ENCODE measurements at regions not wholly inside any gene's neighbourhood (a gene's known extent, or its start where the extent isn't known, plus 50 kb on each side); places are given as distances from the start of the nearest gene placed in this dataset.

DNA sequence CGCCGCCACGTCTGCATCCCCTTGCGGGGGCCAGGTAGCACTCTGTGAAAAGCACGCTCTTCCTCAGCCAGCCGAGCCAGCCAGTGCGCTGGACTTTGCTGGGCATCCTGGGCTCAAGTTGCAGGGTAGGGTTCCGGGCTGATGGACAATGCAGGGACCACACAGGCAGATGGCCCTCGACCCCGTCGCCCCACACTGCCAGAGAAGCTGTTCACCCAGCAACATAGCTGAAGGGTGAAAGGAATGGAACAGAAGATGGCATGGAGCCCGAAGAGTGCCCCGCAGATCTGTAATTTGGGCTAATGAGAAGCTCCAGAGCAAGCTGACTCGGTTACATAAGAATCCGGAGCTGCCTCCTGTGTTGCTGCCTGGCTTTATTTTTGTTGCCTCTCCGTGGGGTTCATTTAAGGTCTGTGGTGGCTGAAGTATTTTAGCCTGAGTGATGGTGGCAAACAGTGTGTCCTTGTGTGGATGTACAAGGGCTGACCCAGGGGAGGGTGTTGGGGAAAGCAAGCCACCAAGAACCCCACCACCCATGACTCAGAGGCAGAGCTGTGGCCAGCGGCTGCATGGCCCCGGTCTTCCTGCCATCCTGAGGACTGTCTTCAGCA lies 105.8 kb downstream of the SOX1 start:
- Histone ChIP-seq H3K27me3 (ENCODE audit: insufficient read depth, low read depth, low read length) (no peaks in the 10 kb centered on the region), H2AFZ (ENCODE audit: low read depth, low read length) (no peak overlapping the region), H3K36me3 (ENCODE audit: insufficient read depth, low read length) (no peaks in the 10 kb centered on the region), H3K4me2 (ENCODE audit: low read length) (no peak overlapping the region), H3K9me2 (ENCODE audit: insufficient read depth, low read length) (no peaks in the 10 kb centered on the region), H3K27ac (ENCODE audit: low read length) (no peak overlapping the region), H3F3A (ENCODE audit: insufficient read depth, low read length, poor library complexity, severe bottlenecking) (no peaks in the 10 kb centered on the region), H4K20me1 (ENCODE audit: insufficient read depth) (no peaks in the 10 kb centered on the region), H3K9ac (ENCODE audit: low read length) (no peak overlapping the region), H3K9me3 (ENCODE audit: low read length) (no peaks in the 10 kb centered on the region), H3K79me2 (replicated peaks; ENCODE audit: insufficient read depth, low read length) (no peaks in the 10 kb centered on the region), H3K4me3 (ENCODE audit: low read length) (no peak overlapping the region)
- TF ChIP-seq EZH2 (IDR thresholded peaks at IDR 0.05; ENCODE audit: borderline replicate concordance, insufficient read depth, low read length, poor library complexity, severe bottlenecking): no peak
- no peak for TF ChIP-seq POLR2AphosphoS5 (IDR thresholded peaks at IDR 0.05)
- no peak for TF ChIP-seq TAF1 (IDR thresholded peaks at IDR 0.05; ENCODE audit: low read depth)
- TF ChIP-seq, protein P1, sequence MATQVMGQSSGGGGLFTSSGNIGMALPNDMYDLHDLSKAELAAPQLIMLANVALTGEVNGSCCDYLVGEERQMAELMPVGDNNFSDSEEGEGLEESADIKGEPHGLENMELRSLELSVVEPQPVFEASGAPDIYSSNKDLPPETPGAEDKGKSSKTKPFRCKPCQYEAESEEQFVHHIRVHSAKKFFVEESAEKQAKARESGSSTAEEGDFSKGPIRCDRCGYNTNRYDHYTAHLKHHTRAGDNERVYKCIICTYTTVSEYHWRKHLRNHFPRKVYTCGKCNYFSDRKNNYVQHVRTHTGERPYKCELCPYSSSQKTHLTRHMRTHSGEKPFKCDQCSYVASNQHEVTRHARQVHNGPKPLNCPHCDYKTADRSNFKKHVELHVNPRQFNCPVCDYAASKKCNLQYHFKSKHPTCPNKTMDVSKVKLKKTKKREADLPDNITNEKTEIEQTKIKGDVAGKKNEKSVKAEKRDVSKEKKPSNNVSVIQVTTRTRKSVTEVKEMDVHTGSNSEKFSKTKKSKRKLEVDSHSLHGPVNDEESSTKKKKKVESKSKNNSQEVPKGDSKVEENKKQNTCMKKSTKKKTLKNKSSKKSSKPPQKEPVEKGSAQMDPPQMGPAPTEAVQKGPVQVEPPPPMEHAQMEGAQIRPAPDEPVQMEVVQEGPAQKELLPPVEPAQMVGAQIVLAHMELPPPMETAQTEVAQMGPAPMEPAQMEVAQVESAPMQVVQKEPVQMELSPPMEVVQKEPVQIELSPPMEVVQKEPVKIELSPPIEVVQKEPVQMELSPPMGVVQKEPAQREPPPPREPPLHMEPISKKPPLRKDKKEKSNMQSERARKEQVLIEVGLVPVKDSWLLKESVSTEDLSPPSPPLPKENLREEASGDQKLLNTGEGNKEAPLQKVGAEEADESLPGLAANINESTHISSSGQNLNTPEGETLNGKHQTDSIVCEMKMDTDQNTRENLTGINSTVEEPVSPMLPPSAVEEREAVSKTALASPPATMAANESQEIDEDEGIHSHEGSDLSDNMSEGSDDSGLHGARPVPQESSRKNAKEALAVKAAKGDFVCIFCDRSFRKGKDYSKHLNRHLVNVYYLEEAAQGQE (IDR thresholded peaks at IDR 0.05; ENCODE audit: borderline replicate concordance): no peak

DNA sequence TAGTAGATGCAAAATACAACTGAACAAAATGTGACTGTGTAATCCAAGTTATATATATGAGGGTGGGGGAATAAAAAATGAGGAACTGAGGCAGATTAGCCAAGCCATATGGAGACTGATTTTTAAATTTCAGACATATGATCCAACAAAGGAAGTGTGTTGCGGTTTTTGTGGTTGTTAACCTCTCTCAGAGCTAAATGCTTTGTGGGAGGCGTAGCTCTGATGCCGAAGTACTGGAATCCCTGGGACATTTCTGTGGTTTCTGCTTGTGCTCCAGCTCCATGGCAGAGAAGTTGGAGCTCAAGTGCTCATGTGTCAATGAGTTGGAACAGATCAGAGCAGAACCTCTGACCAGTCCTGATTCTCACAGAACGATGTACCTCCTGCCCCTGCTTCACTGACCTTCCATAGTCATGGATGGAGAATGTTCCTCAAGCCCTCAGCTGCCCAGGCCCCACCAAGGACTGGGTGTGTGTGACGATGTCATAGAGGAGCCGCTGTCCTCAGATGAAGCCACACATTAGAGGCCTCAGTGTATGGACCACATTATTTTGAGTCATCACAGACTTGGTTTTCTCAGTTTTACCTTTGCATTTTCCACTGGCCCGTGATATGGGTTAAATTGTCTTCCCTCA lies 107.6 kb downstream of the SOX1 start:
- TF ChIP-seq MXI1 (conservative IDR thresholded peaks at IDR 0.05; ENCODE audit: poor library complexity, severe bottlenecking): no peak
- TF ChIP-seq EP300 (conservative IDR thresholded peaks at IDR 0.05; ENCODE audit: poor library complexity, severe bottlenecking): no peak
- no peak for TF ChIP-seq SMC3 (conservative IDR thresholded peaks at IDR 0.05; ENCODE audit: poor library complexity)
- no peak for TF ChIP-seq CTCF (IDR thresholded peaks at IDR 0.05; ENCODE audit: poor library complexity, severe bottlenecking)
- no peak for TF ChIP-seq POLR2AphosphoS5 (IDR thresholded peaks at IDR 0.05)
- TF ChIP-seq EZH2 (IDR thresholded peaks at IDR 0.05; ENCODE audit: borderline replicate concordance, insufficient read depth, low read length, poor library complexity, severe bottlenecking): no peak
- TF ChIP-seq, protein P1 (IDR thresholded peaks at IDR 0.05; ENCODE audit: borderline replicate concordance): no peak
- TF ChIP-seq TAF1 (IDR thresholded peaks at IDR 0.05; ENCODE audit: low read depth): no peak
- TF ChIP-seq RAD21 (conservative IDR thresholded peaks at IDR 0.05): no peak
- Histone ChIP-seq H3K9ac (ENCODE audit: low read length) (no peak overlapping the region), H3K9me3 (ENCODE audit: low read length) (no peaks in the 10 kb centered on the region), H3F3A (ENCODE audit: insufficient read depth, low read length, poor library complexity, severe bottlenecking) (no peaks in the 10 kb centered on the region), H3K27me3 (ENCODE audit: insufficient read depth, low read depth, low read length) (no peaks in the 10 kb centered on the region), H3K4me3 (ENCODE audit: low read length) (no peak overlapping the region), H3K27ac (ENCODE audit: low read length) (no peak overlapping the region), H3K9me2 (ENCODE audit: insufficient read depth, low read length) (no peaks in the 10 kb centered on the region), H4K20me1 (ENCODE audit: insufficient read depth) (no peaks in the 10 kb centered on the region), H3K79me2 (replicated peaks; ENCODE audit: insufficient read depth, low read length) (no peaks in the 10 kb centered on the region), H3K4me2 (ENCODE audit: low read length) (no peak overlapping the region), H3K36me3 (ENCODE audit: insufficient read depth, low read length) (no peaks in the 10 kb centered on the region), H2AFZ (ENCODE audit: low read depth, low read length) (no peak overlapping the region)

Measured in neural cell (in vitro differentiated cells).